A549 (cell line): ENCODE measurements at regions not wholly inside any gene's neighbourhood (a gene's known extent, or its start where the extent isn't known, plus 50 kb on each side); places are given as distances from the start of the nearest gene placed in this dataset.

ENCODE experiments used
- ATAC-seq, 2 experiments: fragments of 200-7000 bp in 1 of 2; fragments of >200 bp in 1 of 2; cut with Nextera tagmentation in 1 of 2; cut with Tn5 transposase in 1 of 2; 3 replicates each; pipeline versions ENCODE4 v1.8.0 to v1.9.1; 2018 to 2020; ENCODE audit warnings: mild to moderate bottlenecking in 1 of 2, moderate library complexity in 1 of 2
- CTCF ChIA-PET: fragments of 300-600 bp; sonication (Branson Sonifier 250); formaldehyde crosslinking; extraction: SDS; loops from one replicate; lab custom pipeline; 2021; ENCODE audit warnings: antibody characterized with exemption, inconsistent platforms; lab: Yijun Ruan, JAX
- POLR2A ChIA-PET: fragments of 350-600 bp; formaldehyde crosslinking; extraction: SDS; loops from one replicate; lab custom pipeline; 2021; ENCODE audit warnings: antibody characterized with exemption, inconsistent platforms; lab: Yijun Ruan, JAX
- DNase-seq, 2 experiments: peaks; one replicate each; pipeline versions ENCODE4 v3.0.0 to v3.0.0-alpha.2; 2011 to 2016; ENCODE audit warnings: low read depth in 1 of 2, low spot score in 1 of 2
- FAIRE-seq: peaks from 2 replicates; lab custom pipeline; 2011; peaks lifted over from hg19 to GRCh38; lab: Jason Lieb, UNC
- H3K27ac ChIP-seq, 2 experiments: fragments of >200 bp; sonication (Bioruptor Twin); formaldehyde crosslinking; 3 replicates each; pipeline ENCODE4 v1.5.1; 2016 to 2017
- H3K4me1 ChIP-seq: fragments of >200 bp; sonication (Bioruptor Twin); formaldehyde crosslinking; 3 replicates; pipeline ENCODE4 v1.6.1; 2016
- H3K4me2 ChIP-seq: fragments of >200 bp; sonication (Bioruptor Twin); formaldehyde crosslinking; 3 replicates; pipeline ENCODE4 v1.6.1; 2016
- H3K4me3 ChIP-seq: fragments of >200 bp; sonication (Bioruptor Twin); formaldehyde crosslinking; 3 replicates; pipeline ENCODE4 v1.5.1; 2016
- H3K9me3 ChIP-seq: fragments of >200 bp; sonication (Bioruptor Twin); formaldehyde crosslinking; 3 replicates; pipeline ENCODE4 v1.6.1; 2016
- BCL3 ChIP-seq: fragments of >200 bp; sonication (Bioruptor Twin); formaldehyde crosslinking; IDR thresholded peaks from 3 replicates; pipeline ENCODE4 v1.6.1; 2016
- BHLHE40 ChIP-seq: IDR thresholded peaks from 2 replicates; pipeline ENCODE4 v1.6.1; 2012; ENCODE audit warnings: low read depth, low read length, inconsistent platforms
- CEBPB ChIP-seq, 2 experiments: fragments of >200 bp in 1 of 2; sonication (Bioruptor Twin) in 1 of 2; formaldehyde crosslinking in 1 of 2; IDR thresholded peaks; 2 replicates each; pipeline ENCODE4 v1.6.1; 2012 to 2016
- CHD2 ChIP-seq: fragments of 150-350 bp; IDR thresholded peaks from 2 replicates; pipeline ENCODE4 v1.6.1; 2014; ENCODE audit warnings: low read length; ENCODE audit not compliant: partially characterized antibody
- E2F6 ChIP-seq: IDR thresholded peaks from 2 replicates; pipeline ENCODE4 v1.6.1; 2012; ENCODE audit warnings: low read depth, borderline replicate concordance
- EP300 ChIP-seq, 2 experiments: fragments of >200 bp; sonication (Bioruptor Twin); formaldehyde crosslinking; IDR thresholded peaks; 2 replicates in 1 of 2; 3 replicates in 1 of 2; pipeline ENCODE4 v1.6.1; 2016 to 2017
- HDAC2 ChIP-seq: fragments of 200-600 bp; sonication (generic); IDR thresholded peaks from 2 replicates; pipeline ENCODE4 v1.6.1; 2016
- HEYL ChIP-seq: fragments of 250-450 bp; sonication (Bioruptor Pico); IDR thresholded peaks from 2 replicates; pipeline ENCODE4 v1.8.0; 2021; ENCODE audit warnings: mild to moderate bottlenecking, moderate library complexity
- HOXB13 ChIP-seq: fragments of 250-450 bp; sonication (Bioruptor Pico); IDR thresholded peaks from 2 replicates; pipeline ENCODE4 v1.5.0; 2020; ENCODE audit warnings: low read depth, mild to moderate bottlenecking, moderate library complexity
- HOXB5 ChIP-seq: fragments of 250-450 bp; sonication (Bioruptor Pico); IDR thresholded peaks from 2 replicates; pipeline ENCODE4 v1.5.0; 2020; ENCODE audit warnings: mild to moderate bottlenecking, moderate library complexity
- JUNB ChIP-seq: fragments of >200 bp; sonication (Bioruptor Twin); formaldehyde crosslinking; IDR thresholded peaks from 2 replicates; pipeline ENCODE4 v1.6.1; 2016
- KDM5A ChIP-seq: fragments of 200-600 bp; sonication (generic); IDR thresholded peaks from 2 replicates; pipeline ENCODE4 v1.6.1; 2016; ENCODE audit warnings: antibody characterized with exemption, mild to moderate bottlenecking
- MAX ChIP-seq: IDR thresholded peaks from 2 replicates; pipeline ENCODE4 v1.6.1; 2012
- MYC ChIP-seq: IDR thresholded peaks from 2 replicates; pipeline ENCODE4 v1.6.1; 2012; ENCODE audit warnings: mild to moderate bottlenecking, inconsistent platforms, low read length, improper control_type of control experiment, borderline replicate concordance
- NPAS2 ChIP-seq: fragments of 250-450 bp; sonication (Bioruptor Pico); IDR thresholded peaks from 2 replicates; pipeline ENCODE4 v1.8.0; 2022; ENCODE audit warnings: mild to moderate bottlenecking, moderate library complexity, borderline replicate concordance
- POLR2A ChIP-seq: IDR thresholded peaks from 2 replicates; pipeline ENCODE4 v1.6.1; 2012; ENCODE audit warnings: mild to moderate bottlenecking, low read length
- RARB ChIP-seq: fragments of 250-450 bp; sonication (Bioruptor Pico); IDR thresholded peaks from 2 replicates; pipeline ENCODE4 v1.8.0; 2021; ENCODE audit warnings: mild to moderate bottlenecking, moderate library complexity
- RNF2 ChIP-seq: fragments of 200-600 bp; sonication (generic); IDR thresholded peaks from 2 replicates; pipeline ENCODE4 v1.6.1; 2016; ENCODE audit warnings: low read depth, mild to moderate bottlenecking, antibody characterized with exemption, moderate library complexity, borderline replicate concordance
- SMC3 ChIP-seq: fragments of >200 bp; sonication (Bioruptor Twin); formaldehyde crosslinking; IDR thresholded peaks from 3 replicates; pipeline ENCODE4 v1.6.1; 2018; ENCODE audit warnings: inconsistent platforms
- TP53 ChIP-seq: fragments of 250-450 bp; sonication (Bioruptor Pico); IDR thresholded peaks from 2 replicates; pipeline ENCODE4 v1.5.0; 2021; ENCODE audit warnings: mild to moderate bottlenecking, moderate library complexity
- ZFP36 ChIP-seq: fragments of 450-650 bp; IDR thresholded peaks from 2 replicates; pipeline ENCODE4 v1.6.1; 2014; ENCODE audit warnings: borderline replicate concordance; ENCODE audit not compliant: partially characterized antibody
- ZNF302 ChIP-seq: fragments of 250-450 bp; sonication (Bioruptor Pico); IDR thresholded peaks from 2 replicates; pipeline ENCODE4 v1.9.0; 2021; ENCODE audit warnings: inconsistent platforms, mild to moderate bottlenecking, moderate library complexity
- WGBS: methylation state at CpG from one replicate; pipeline ENCODE4 v1.1.6; 2017; ENCODE audit errors: missing lambda C conversion rate; 5-methylcytosine and 5-hydroxymethylcytosine counted together
- TF ChIP-seq, protein P1 (sequence below): fragments of >200 bp; sonication (Bioruptor Twin); formaldehyde crosslinking; IDR thresholded peaks from 3 replicates; pipeline ENCODE4 v1.5.1; 2016
- TF ChIP-seq, protein P2 (sequence below): fragments of 250-450 bp; sonication (Bioruptor Pico); IDR thresholded peaks from 2 replicates; pipeline ENCODE4 v1.5.0; 2020; ENCODE audit warnings: low read depth, mild to moderate bottlenecking, moderate library complexity
- TF ChIP-seq, protein P3 (sequence below): fragments of >200 bp; sonication (Bioruptor Twin); formaldehyde crosslinking; IDR thresholded peaks from 2 replicates; pipeline ENCODE4 v1.6.1; 2016

GRCh38 chr14:51394384-51394783 lies 154.3 kb downstream of the TMX1 start:
- FAIRE-seq = no peak
- no peak for ATAC-seq
- peak overlapping the region; percentile 84 to 88; a peak in 5 of 6 replicates for H3K27ac ChIP-seq
- WGBS = 94% methylated on average over 4 of the region's 4 CpGs
- peaks cover 49% of the 10 kb centered on the region for H3K4me1 ChIP-seq
- no peak for DNase-seq
- no peak overlapping the region for H3K4me2 ChIP-seq
- no peaks in the 10 kb centered on the region for H3K9me3 ChIP-seq
- TF ChIP-seq ZFP36 (no peak), EP300 (IDR thresholded peaks at IDR 0.05) (no peak), MAX (no peak), POLR2A (no peak), CEBPB (IDR thresholded peaks at IDR 0.05) (no peak), MYC (no peak)
- TF ChIP-seq, protein P1, sequence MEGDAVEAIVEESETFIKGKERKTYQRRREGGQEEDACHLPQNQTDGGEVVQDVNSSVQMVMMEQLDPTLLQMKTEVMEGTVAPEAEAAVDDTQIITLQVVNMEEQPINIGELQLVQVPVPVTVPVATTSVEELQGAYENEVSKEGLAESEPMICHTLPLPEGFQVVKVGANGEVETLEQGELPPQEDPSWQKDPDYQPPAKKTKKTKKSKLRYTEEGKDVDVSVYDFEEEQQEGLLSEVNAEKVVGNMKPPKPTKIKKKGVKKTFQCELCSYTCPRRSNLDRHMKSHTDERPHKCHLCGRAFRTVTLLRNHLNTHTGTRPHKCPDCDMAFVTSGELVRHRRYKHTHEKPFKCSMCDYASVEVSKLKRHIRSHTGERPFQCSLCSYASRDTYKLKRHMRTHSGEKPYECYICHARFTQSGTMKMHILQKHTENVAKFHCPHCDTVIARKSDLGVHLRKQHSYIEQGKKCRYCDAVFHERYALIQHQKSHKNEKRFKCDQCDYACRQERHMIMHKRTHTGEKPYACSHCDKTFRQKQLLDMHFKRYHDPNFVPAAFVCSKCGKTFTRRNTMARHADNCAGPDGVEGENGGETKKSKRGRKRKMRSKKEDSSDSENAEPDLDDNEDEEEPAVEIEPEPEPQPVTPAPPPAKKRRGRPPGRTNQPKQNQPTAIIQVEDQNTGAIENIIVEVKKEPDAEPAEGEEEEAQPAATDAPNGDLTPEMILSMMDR = no peak
- CTCF ChIA-PET = interaction anchor here (0.5 to 2.1 kb wide), 3 partner anchors 58 to 382 kb away, joined by 3 to 4 read pairs (median 3); no protein-coding TSS in a partner anchor
- POLR2A ChIA-PET = no interaction called here
- no peak overlapping the region for H3K4me3 ChIP-seq

DNA sequence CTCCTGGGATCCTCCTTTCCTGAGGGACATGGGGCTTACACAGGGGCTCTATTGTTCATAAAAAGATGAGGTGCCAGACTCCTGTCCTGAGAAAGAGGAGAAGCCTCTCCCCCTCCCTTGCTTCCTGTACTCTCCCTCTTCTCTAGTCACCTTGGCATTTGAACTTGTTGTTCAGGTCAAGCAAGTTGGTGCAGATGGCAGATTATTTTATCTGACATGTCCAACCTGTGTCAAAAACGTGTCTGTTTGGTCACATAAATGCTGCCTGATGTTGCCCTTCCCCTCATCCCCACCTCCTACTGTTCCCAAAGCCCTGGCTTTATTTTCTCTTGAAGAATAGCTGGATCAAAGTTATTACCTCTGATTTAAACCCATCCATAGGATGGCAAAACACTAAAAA lies 154.8 kb downstream of the TMX1 start:
- POLR2A ChIA-PET = no interaction called here
- CTCF ChIA-PET = interaction anchor here (0.5 to 2.1 kb wide), 2 partner anchors 298 to 382 kb away, joined by 3 to 4 read pairs; no protein-coding TSS in a partner anchor
- Histone ChIP-seq H3K9me3 (no peaks in the 10 kb centered on the region), H3K4me3 (no peak overlapping the region), H3K4me1 (peaks cover 53% of the 10 kb centered on the region), H3K27ac (peak overlapping the region; percentile 84 to 88), H3K4me2 (peak overlapping the region; percentile 58; the same call in 2 of the 3 replicates)
- TF ChIP-seq, protein P2, sequence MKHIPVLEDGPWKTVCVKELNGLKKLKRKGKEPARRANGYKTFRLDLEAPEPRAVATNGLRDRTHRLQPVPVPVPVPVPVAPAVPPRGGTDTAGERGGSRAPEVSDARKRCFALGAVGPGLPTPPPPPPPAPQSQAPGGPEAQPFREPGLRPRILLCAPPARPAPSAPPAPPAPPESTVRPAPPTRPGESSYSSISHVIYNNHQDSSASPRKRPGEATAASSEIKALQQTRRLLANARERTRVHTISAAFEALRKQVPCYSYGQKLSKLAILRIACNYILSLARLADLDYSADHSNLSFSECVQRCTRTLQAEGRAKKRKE (CRISPR knock-in tag) = no peak
- TF ChIP-seq RARB (CRISPR knock-in tag) (no peak), BCL3 (no peak), SMC3 (no peak), E2F6 (no peak), HOXB13 (CRISPR knock-in tag) (no peak), HOXB5 (no peak), MAX (no peak), BHLHE40 (no peak), RNF2 (no peak), JUNB (no peak), TP53 (no peak), KDM5A (no peak), HDAC2 (no peak), CHD2 (no peak), ZNF302 (no peak), HEYL (CRISPR knock-in tag) (no peak), NPAS2 (CRISPR knock-in tag) (no peak)
- TF ChIP-seq, protein P1 = no peak
- TF ChIP-seq, protein P3, sequence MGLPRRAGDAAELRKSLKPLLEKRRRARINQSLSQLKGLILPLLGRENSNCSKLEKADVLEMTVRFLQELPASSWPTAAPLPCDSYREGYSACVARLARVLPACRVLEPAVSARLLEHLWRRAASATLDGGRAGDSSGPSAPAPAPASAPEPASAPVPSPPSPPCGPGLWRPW = no peak
- WGBS = 52% methylated on average over 1 of the region's 1 CpG
- no peak for FAIRE-seq
- DNase-seq = no peak
- no peak for ATAC-seq
